ENCODE measurements at regions not wholly inside any gene's neighbourhood (a gene's known extent, or its start where the extent isn't known, plus 50 kb on each side); places are given as distances from the start of the nearest gene placed in this dataset.

DNA sequence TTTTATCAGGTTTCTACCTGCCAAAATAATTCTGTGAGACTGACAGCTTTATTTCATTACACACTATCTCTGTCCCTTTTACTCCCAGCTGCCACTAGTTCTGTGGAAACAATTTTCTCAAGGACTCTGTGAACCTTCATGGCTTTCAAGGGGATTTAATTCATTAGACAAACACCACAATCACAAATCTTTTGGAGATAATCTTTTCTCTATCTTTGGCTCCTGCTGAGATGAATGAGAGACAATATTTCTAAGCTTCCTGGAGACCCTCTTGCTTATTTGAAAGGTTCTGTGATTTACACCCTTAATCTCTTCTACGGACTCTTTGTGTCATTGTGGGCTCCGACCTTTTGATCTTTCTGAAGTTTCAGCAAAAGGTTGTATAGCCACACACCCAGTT, 222.6 kb downstream of the PRDM9 start:
- TF ChIP-seq, protein P1, sequence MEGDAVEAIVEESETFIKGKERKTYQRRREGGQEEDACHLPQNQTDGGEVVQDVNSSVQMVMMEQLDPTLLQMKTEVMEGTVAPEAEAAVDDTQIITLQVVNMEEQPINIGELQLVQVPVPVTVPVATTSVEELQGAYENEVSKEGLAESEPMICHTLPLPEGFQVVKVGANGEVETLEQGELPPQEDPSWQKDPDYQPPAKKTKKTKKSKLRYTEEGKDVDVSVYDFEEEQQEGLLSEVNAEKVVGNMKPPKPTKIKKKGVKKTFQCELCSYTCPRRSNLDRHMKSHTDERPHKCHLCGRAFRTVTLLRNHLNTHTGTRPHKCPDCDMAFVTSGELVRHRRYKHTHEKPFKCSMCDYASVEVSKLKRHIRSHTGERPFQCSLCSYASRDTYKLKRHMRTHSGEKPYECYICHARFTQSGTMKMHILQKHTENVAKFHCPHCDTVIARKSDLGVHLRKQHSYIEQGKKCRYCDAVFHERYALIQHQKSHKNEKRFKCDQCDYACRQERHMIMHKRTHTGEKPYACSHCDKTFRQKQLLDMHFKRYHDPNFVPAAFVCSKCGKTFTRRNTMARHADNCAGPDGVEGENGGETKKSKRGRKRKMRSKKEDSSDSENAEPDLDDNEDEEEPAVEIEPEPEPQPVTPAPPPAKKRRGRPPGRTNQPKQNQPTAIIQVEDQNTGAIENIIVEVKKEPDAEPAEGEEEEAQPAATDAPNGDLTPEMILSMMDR (conservative IDR thresholded peaks at IDR 0.05 in 1 of 2, IDR thresholded peaks at IDR 0.05 in 1 of 2; ENCODE audit: extremely low read depth in 1 of 2, insufficient read depth in 1 of 2, low read depth in 1 of 2, low read length in 2 of 2): no peak
- TF ChIP-seq EZH2 (IDR thresholded peaks at IDR 0.05; ENCODE audit: borderline replicate concordance, low read length): no peak

Data from mammary epithelial cell (primary cell).